ENCODE measurements at regions not wholly inside any gene's neighbourhood (a gene's known extent, or its start where the extent isn't known, plus 50 kb on each side); places are given as distances from the start of the nearest gene placed in this dataset.

DNA sequence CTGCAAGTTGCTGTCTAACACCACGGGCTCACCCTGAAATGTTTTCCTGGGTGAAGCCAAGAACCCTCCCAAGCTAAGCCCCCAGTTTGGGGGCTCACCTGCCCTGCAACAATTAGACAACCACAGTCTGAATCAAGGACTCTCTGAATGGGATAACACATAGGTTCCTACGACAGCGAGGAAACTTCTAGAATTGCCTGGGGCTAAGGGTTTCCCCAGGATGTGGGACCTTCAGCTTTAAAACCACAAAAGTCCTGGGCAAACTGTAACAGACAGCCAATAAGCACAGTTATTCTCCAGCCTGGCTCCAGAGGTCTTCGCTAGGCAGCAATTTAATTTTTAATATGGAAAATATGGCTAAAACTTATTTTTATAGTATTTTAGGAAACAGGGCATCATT lies 162.6 kb downstream of the PRKX start:
- no peak for ATAC-seq
- H3K4me3 Mint-ChIP-seq: no peak overlapping the region
- H3K27ac Mint-ChIP-seq: no peak overlapping the region
- 18% methylated on average over 3 of the region's 4 CpGs for WGBS (ENCODE audit: insufficient coverage)
- H3K4me1 Mint-ChIP-seq: no peaks in the 10 kb centered on the region
- H3K27me3 ChIP-seq (ENCODE audit: control insufficient read depth, insufficient read depth, low read length): no peaks in the 10 kb centered on the region
- H3K9me3 Mint-ChIP-seq: no peaks in the 10 kb centered on the region
- no peaks in the 10 kb centered on the region for H3K36me3 ChIP-seq (ENCODE audit: control insufficient read depth, insufficient read depth, low read length)
- TF ChIP-seq CTCF (IDR thresholded peaks at IDR 0.05): no peak
- H3K9me3 ChIP-seq (ENCODE audit: control insufficient read depth, insufficient read depth, low read length): no peaks in the 10 kb centered on the region
- H3K4me3 ChIP-seq (ENCODE audit: low read length): no peak overlapping the region
- H3K4me1 ChIP-seq (ENCODE audit: control insufficient read depth, insufficient read depth, low read length): no peaks in the 10 kb centered on the region
- intact Hi-C loops (cut with micrococcal nuclease): no loop called here
- no peak for DNase-seq
- H3K36me3 Mint-ChIP-seq: no peaks in the 10 kb centered on the region
- peaks cover 0 to 16% of the 10 kb centered on the region in 2 donors for H3K27me3 Mint-ChIP-seq (ENCODE audit: low read depth in 2 of 2)
- no peak overlapping the region for H3K27ac ChIP-seq (ENCODE audit: low read length)

DNA sequence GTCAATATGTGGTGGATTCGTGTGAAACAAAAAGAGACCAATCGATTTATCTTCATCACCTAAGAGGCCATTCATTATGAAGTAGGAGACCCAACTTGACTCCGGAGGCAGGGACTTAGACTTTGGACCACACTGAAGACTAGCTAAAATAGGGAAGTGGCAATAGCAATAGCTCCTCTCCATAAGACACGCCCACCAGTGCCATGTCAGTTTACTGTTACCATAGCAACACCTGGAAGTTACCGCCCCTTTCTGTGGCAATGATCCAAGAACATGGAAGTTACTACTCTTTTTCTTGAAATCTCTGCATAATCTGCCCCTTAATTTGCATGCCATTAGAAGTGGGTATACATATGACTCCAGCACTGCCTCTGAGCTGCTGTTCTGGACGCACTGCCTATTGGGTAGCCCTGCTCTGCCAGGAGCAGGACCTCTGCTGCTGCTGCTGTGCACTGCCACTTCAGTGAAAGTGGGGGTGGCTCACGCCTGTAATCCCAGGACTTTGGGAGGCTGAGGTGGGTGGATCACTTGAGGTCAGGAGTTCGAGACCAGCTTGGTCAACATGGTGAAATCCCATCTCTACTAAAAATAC lies 163.2 kb downstream of the PRKX start:
- no peak overlapping the region for H3K27ac ChIP-seq (ENCODE audit: low read length)
- no peaks in the 10 kb centered on the region for H3K9me3 ChIP-seq (ENCODE audit: control insufficient read depth, insufficient read depth, low read length)
- no peaks in the 10 kb centered on the region for H3K36me3 Mint-ChIP-seq
- intact Hi-C loops (cut with micrococcal nuclease): no loop called here
- peaks cover 0 to 16% of the 10 kb centered on the region in 2 donors for H3K27me3 Mint-ChIP-seq (ENCODE audit: low read depth in 2 of 2)
- H3K27ac Mint-ChIP-seq: no peak overlapping the region
- H3K27me3 ChIP-seq (ENCODE audit: control insufficient read depth, insufficient read depth, low read length): no peaks in the 10 kb centered on the region
- H3K9me3 Mint-ChIP-seq: no peaks in the 10 kb centered on the region
- H3K4me1 Mint-ChIP-seq: no peaks in the 10 kb centered on the region
- no peak overlapping the region for H3K4me3 ChIP-seq (ENCODE audit: low read length)
- DNase-seq (no peak), ATAC-seq (no peak)
- no peak overlapping the region for H3K4me3 Mint-ChIP-seq
- H3K4me1 ChIP-seq (ENCODE audit: control insufficient read depth, insufficient read depth, low read length): no peaks in the 10 kb centered on the region
- 72% methylated on average over 4 of the region's 8 CpGs for WGBS (ENCODE audit: insufficient coverage)
- no peak for TF ChIP-seq CTCF (IDR thresholded peaks at IDR 0.05)
- no peaks in the 10 kb centered on the region for H3K36me3 ChIP-seq (ENCODE audit: control insufficient read depth, insufficient read depth, low read length)

- DNase-seq: no peak
- intact Hi-C loops (cut with micrococcal nuclease): no loop called here
- no peaks in the 10 kb centered on the region for H3K36me3 ChIP-seq (ENCODE audit: control insufficient read depth, insufficient read depth, low read length)
- no peak overlapping the region for H3K27ac Mint-ChIP-seq
- H3K4me1 Mint-ChIP-seq: no peaks in the 10 kb centered on the region
- no peaks in the 10 kb centered on the region for H3K9me3 Mint-ChIP-seq
- H3K27ac ChIP-seq (ENCODE audit: low read length): no peak overlapping the region
- no peaks in the 10 kb centered on the region for H3K4me1 ChIP-seq (ENCODE audit: control insufficient read depth, insufficient read depth, low read length)
- TF ChIP-seq CTCF (IDR thresholded peaks at IDR 0.05): no peak
- no peaks in the 10 kb centered on the region for H3K36me3 Mint-ChIP-seq
- no peak overlapping the region for H3K4me3 Mint-ChIP-seq
- H3K4me3 ChIP-seq (ENCODE audit: low read length): no peak overlapping the region
- no peaks in the 10 kb centered on the region for H3K27me3 ChIP-seq (ENCODE audit: control insufficient read depth, insufficient read depth, low read length)
- no peak for ATAC-seq
- H3K9me3 ChIP-seq (ENCODE audit: control insufficient read depth, insufficient read depth, low read length): no peaks in the 10 kb centered on the region
- 61% methylated on average over 11 of the region's 13 CpGs for WGBS (ENCODE audit: insufficient coverage)
- peaks cover 0 to 16% of the 10 kb centered on the region in 2 donors for H3K27me3 Mint-ChIP-seq (ENCODE audit: low read depth in 2 of 2)
Observed at GRCh38 chrX:3549411-3549911, 164.0 kb downstream of the PRKX start.

DNA sequence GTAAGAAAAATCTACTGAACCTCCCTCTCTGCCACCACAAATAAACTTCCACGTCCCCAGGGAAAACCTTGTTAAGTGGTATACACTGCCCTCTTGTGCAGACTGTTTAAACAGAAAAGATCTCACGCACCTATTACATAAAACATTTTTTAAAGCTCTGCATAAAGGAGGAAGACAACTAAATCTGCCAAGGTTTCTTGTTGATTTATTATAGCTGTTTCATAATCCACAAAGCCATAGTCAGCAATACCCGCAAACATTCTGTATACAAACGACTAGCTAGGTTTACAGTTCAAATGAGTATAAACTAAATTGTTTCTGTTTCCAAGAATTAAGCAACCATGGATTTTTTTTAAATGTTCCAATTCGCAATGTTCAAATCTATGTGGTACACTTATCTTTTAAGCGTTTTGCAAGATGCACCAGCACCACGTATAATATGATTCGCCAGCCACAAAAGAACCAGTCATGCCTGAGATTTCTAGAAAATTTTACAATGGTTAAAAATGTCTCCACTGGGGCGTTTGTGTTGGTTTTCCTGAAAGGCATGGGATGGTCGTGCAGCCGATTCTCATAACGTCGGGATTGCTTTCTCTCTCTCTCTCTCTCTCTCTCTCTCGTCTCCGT lies 164.6 kb downstream of the PRKX start:
- intact Hi-C loops (cut with micrococcal nuclease): no loop called here
- no peak overlapping the region for H3K27ac ChIP-seq (ENCODE audit: low read length)
- Mint-ChIP-seq H3K9me3 (no peaks in the 10 kb centered on the region), H3K4me3 (no peak overlapping the region), H3K4me1 (no peaks in the 10 kb centered on the region), H3K36me3 (no peaks in the 10 kb centered on the region), H3K27me3 (ENCODE audit: low read depth in 2 of 2) (peaks cover 0 to 16% of the 10 kb centered on the region in 2 donors), H3K27ac (no peak overlapping the region)
- TF ChIP-seq CTCF (IDR thresholded peaks at IDR 0.05): no peak
- no peaks in the 10 kb centered on the region for H3K9me3 ChIP-seq (ENCODE audit: control insufficient read depth, insufficient read depth, low read length)
- no peaks in the 10 kb centered on the region for H3K36me3 ChIP-seq (ENCODE audit: control insufficient read depth, insufficient read depth, low read length)
- no peaks in the 10 kb centered on the region for H3K27me3 ChIP-seq (ENCODE audit: control insufficient read depth, insufficient read depth, low read length)
- 33% methylated on average over 4 of the region's 15 CpGs for WGBS (ENCODE audit: insufficient coverage)
- DNase-seq (no peak), ATAC-seq (no peak)
- H3K4me3 ChIP-seq (ENCODE audit: low read length): no peak overlapping the region
- no peaks in the 10 kb centered on the region for H3K4me1 ChIP-seq (ENCODE audit: control insufficient read depth, insufficient read depth, low read length)

Measured in natural killer cell (primary cell).